ENCODE measurements at regions not wholly inside any gene's neighbourhood (a gene's known extent, or its start where the extent isn't known, plus 50 kb on each side); places are given as distances from the start of the nearest gene placed in this dataset.
"Not testable (repeated sequence)": the region's sequence is repeated elsewhere in the genome, so short reads cannot be mapped to it uniquely, and the experiment has no call there.

DNA sequence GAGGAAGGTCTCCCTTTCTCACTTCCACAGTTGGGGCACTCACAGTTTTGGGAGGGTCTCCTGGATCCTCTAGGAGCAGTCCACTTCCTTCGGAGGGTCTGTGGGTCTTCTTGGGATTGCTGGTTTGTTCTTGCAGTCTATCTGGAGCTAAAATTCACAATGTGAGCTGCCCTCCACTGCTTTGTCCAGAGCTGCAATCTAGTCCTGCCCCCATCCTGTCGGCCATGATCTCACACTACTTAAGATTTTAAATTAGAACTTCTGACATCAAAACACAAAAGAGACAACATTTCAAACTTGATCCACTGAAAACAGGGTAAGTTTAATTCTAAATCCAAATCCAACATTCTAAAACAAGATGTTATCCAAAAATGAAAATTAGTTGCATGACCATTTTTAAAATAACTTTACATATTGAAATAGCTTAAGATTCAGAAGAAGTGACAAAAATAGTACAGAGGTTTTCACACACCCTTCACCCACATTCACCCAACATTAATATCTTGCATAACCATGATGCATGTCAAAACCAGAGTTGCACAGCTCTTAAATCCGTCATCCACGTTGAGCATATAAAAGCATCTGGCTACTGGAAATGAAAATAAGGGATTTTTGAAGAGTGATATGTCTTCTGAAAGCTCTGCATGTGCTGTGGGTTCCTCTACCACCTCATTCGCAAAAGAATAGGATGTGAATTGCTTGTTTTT is 113.7 kb upstream of the EPB41L4A start:
- no peaks in the 10 kb centered on the region for H3K27me3 ChIP-seq (ENCODE audit: control insufficient read depth in 1 of 2, insufficient read depth in 2 of 2, low read length in 2 of 2)
- no peaks in the 10 kb centered on the region for H3K9me3 ChIP-seq (ENCODE audit: control insufficient read depth in 1 of 2, low read length in 2 of 2)
- no peak overlapping the region for H3K4me3 ChIP-seq (ENCODE audit: low read depth in 1 of 2, low read length in 2 of 2)
- H3K4me1 ChIP-seq (ENCODE audit: control insufficient read depth in 1 of 2, insufficient read depth in 2 of 2, low read length in 2 of 2) = peaks cover 0 to 14% of the 10 kb centered on the region in 2 donors
- no peak overlapping the region for H3K9ac ChIP-seq (ENCODE audit: low read depth in 1 of 2, low read length in 2 of 2)
- no peak overlapping the region for H3K27ac ChIP-seq (ENCODE audit: low read depth, low read length)
- H3K36me3 ChIP-seq (ENCODE audit: control insufficient read depth in 1 of 2, insufficient read depth in 2 of 2, low read length in 2 of 2) = no peaks in the 10 kb centered on the region

DNA sequence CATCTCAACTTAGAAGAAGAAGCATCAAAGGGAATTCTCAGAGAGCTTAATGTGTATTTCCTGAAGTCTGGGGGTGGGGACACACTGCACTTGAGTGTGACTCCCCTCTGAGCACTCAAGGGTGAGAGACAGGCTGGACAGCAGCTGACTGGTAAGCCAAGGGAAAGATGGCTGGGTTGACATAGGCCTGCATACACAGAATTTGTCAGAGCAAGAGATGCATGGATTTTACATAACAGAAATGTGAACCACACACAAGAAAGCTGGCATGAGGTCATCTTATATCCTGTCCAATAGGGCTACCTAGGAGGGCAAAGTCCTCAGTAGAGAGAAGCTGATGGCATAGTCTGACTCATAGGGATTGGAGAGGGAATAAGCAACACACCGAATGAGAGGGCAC is 114.3 kb upstream of the EPB41L4A start:
- peaks cover 0 to 14% of the 10 kb centered on the region in 2 donors for H3K4me1 ChIP-seq (ENCODE audit: control insufficient read depth in 1 of 2, insufficient read depth in 2 of 2, low read length in 2 of 2)
- H3K9ac ChIP-seq (ENCODE audit: low read depth in 1 of 2, low read length in 2 of 2) = no peak overlapping the region
- no peaks in the 10 kb centered on the region for H3K36me3 ChIP-seq (ENCODE audit: control insufficient read depth in 1 of 2, insufficient read depth in 2 of 2, low read length in 2 of 2)
- H3K4me3 ChIP-seq (ENCODE audit: low read depth in 1 of 2, low read length in 2 of 2) = no peak overlapping the region
- no peaks in the 10 kb centered on the region for H3K27me3 ChIP-seq (ENCODE audit: control insufficient read depth in 1 of 2, insufficient read depth in 2 of 2, low read length in 2 of 2)
- no peaks in the 10 kb centered on the region for H3K9me3 ChIP-seq (ENCODE audit: control insufficient read depth in 1 of 2, low read length in 2 of 2)
- no peak overlapping the region for H3K27ac ChIP-seq (ENCODE audit: low read depth, low read length)

DNA sequence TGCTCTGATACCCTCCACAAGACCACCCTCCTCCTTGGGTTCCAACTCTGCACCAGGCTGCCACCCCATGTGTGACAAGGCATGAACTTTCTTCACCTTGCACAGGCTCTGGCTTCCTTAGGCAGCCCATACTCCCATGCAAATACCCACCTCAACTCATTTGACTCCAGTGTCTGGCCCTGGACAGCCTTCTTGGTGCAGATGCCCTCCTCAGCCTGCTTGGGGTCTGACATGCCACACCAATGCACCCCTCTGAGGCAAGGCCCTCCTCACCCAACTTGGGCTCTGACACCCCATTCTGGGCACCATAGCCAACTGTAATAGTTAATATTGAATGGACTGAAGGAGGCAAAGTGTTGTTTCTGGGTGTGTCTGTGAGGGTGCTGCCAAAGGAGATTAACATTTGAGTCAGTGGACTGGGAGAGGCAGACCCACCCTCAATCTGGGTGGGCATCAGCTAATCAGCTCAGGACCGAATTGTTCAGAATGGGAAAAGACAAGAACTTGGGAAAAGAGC is 115.0 kb upstream of the EPB41L4A start:
- Histone ChIP-seq H3K4me1 (ENCODE audit: control insufficient read depth in 1 of 2, insufficient read depth in 2 of 2, low read length in 2 of 2) (peaks cover 0 to 14% of the 10 kb centered on the region in 2 donors), H3K27me3 (ENCODE audit: control insufficient read depth in 1 of 2, insufficient read depth in 2 of 2, low read length in 2 of 2) (no peaks in the 10 kb centered on the region), H3K9me3 (ENCODE audit: control insufficient read depth in 1 of 2, low read length in 2 of 2) (no peaks in the 10 kb centered on the region), H3K9ac (ENCODE audit: low read depth in 1 of 2, low read length in 2 of 2) (no peak overlapping the region), H3K4me3 (ENCODE audit: low read depth in 1 of 2, low read length in 2 of 2) (no peak overlapping the region), H3K36me3 (ENCODE audit: control insufficient read depth in 1 of 2, insufficient read depth in 2 of 2, low read length in 2 of 2) (no peaks in the 10 kb centered on the region), H3K27ac (ENCODE audit: low read depth, low read length) (no peak overlapping the region)

DNA sequence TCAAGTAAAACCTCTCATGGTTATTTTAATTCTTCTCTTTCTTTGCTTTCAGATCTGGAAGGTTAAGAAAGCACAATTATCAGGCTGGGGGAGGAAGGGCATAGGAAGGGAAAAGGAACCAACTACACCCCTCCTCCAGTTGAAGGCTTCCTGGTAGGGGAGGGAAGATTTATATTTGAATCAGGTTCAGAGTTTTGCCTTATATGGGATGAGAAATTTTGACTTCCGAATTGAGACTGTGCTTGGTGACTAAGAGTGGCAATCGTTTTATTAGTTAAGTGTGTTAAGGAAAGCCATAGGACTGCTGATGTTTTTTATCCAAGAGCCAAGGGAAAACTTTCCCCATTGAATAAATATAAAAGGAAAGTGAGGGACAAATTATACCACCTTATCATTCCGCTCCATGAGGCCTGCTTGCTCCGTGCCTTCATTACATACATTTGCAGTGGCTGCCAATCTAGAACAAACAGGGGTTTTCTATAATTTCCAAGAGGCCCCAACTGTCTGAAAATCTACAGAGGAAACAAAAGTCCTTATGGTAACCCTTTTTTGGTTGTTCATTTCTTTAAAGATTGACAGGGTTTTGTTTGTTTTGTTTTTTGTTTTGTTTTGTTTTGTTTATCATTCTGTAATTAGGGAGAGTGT is 115.7 kb upstream of the EPB41L4A start:
- no peak overlapping the region for H3K27ac ChIP-seq (ENCODE audit: low read depth, low read length)
- no peaks in the 10 kb centered on the region for H3K9me3 ChIP-seq (ENCODE audit: control insufficient read depth in 1 of 2, low read length in 2 of 2)
- no peak overlapping the region for H3K4me3 ChIP-seq (ENCODE audit: low read depth in 1 of 2, low read length in 2 of 2)
- no peaks in the 10 kb centered on the region for H3K36me3 ChIP-seq (ENCODE audit: control insufficient read depth in 1 of 2, insufficient read depth in 2 of 2, low read length in 2 of 2)
- H3K4me1 ChIP-seq (ENCODE audit: control insufficient read depth in 1 of 2, insufficient read depth in 2 of 2, low read length in 2 of 2) = peaks cover 0 to 14% of the 10 kb centered on the region in 2 donors
- no peaks in the 10 kb centered on the region for H3K27me3 ChIP-seq (ENCODE audit: control insufficient read depth in 1 of 2, insufficient read depth in 2 of 2, low read length in 2 of 2)
- no peak overlapping the region for H3K9ac ChIP-seq (ENCODE audit: low read depth in 1 of 2, low read length in 2 of 2)

DNA sequence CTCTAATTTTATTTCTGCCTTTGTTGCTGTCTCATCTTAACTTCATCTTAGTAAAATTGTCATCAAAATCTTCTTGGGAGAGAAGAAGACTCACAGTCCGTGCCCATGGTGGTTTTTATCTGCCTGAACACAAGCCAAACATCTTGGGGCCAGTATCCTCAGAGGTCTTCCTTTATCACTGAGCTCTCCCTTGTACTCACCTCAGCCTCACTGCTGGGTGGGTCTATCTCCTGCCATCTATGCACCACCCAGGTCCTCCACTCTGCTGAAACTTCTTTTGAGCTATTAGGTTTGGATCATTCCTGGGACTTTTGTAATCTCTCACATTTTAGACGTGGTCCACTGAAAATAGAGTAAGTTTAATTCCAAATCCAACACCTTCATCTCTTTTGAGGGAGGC is 116.3 kb upstream of the EPB41L4A start:
- peaks cover 0 to 14% of the 10 kb centered on the region in 2 donors for H3K4me1 ChIP-seq (ENCODE audit: control insufficient read depth in 1 of 2, insufficient read depth in 2 of 2, low read length in 2 of 2)
- H3K27me3 ChIP-seq (ENCODE audit: control insufficient read depth in 1 of 2, insufficient read depth in 2 of 2, low read length in 2 of 2) = no peaks in the 10 kb centered on the region
- no peaks in the 10 kb centered on the region for H3K9me3 ChIP-seq (ENCODE audit: control insufficient read depth in 1 of 2, low read length in 2 of 2)
- no peak overlapping the region for H3K27ac ChIP-seq (ENCODE audit: low read depth, low read length)
- H3K36me3 ChIP-seq (ENCODE audit: control insufficient read depth in 1 of 2, insufficient read depth in 2 of 2, low read length in 2 of 2) = no peaks in the 10 kb centered on the region
- no peak overlapping the region for H3K4me3 ChIP-seq (ENCODE audit: low read depth in 1 of 2, low read length in 2 of 2)
- H3K9ac ChIP-seq (ENCODE audit: low read depth in 1 of 2, low read length in 2 of 2) = no peak overlapping the region

DNA sequence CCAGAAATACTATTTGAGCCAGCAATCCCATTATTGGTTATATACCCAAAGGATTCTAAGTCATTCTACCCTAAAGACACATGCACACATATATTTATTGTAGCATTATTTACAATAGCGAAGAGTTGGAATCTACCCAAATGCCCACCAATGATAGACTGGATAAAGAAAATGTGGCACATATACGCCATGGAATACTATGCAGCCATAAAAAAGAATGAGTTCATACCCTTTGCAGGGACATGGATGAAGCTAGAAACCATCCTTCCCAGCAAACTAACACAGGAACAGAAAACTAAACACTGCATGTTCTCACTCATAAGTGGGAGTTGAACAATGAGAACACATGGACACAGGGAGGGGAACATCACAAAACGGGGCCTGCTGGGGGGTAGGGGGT is 125.5 kb upstream of the EPB41L4A start:
- not testable (repeated sequence) for H3K9ac ChIP-seq (ENCODE audit: low read depth in 1 of 2, low read length in 2 of 2); H3K27ac ChIP-seq (ENCODE audit: low read depth, low read length); H3K27me3 ChIP-seq (ENCODE audit: control insufficient read depth in 1 of 2, insufficient read depth in 2 of 2, low read length in 2 of 2); H3K4me3 ChIP-seq (ENCODE audit: low read depth in 1 of 2, low read length in 2 of 2); H3K36me3 ChIP-seq (ENCODE audit: control insufficient read depth in 1 of 2, insufficient read depth in 2 of 2, low read length in 2 of 2); H3K4me1 ChIP-seq (ENCODE audit: control insufficient read depth in 1 of 2, insufficient read depth in 2 of 2, low read length in 2 of 2); H3K9me3 ChIP-seq (ENCODE audit: control insufficient read depth in 1 of 2, low read length in 2 of 2)

DNA sequence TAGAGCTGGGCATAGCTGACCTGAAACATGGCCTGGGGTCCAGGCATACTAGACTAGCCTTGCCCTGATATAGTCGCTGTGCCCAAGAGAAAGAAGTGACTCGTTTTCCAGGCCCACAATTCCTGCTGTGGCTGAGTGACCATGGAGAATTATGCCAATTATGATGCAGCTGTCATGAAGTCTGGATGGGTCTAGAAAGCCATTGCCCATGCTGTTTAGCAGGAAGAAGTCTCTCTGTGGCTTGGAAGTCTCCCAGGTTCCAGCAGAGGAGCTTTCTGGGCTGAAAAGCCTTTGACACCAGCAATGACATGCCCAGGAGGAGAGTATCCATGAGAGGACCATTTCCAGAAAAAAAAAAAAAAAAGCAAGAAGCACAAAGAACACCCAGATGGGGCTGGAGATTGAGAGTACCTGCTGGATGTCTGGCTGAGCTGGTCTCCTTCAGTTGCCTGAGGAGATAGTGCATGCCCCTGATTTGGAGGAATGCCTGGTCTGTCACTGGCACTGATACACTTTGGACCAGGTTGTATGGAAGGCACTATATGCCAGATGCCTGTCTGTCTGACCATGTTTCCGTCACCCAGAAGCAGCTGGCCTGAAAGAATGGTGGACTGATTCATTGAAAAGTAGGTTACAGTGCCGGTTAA is 128.0 kb upstream of the EPB41L4A start:
- no peaks in the 10 kb centered on the region for H3K36me3 ChIP-seq (ENCODE audit: control insufficient read depth in 1 of 2, insufficient read depth in 2 of 2, low read length in 2 of 2)
- H3K4me3 ChIP-seq (ENCODE audit: low read depth in 1 of 2, low read length in 2 of 2) = no peak overlapping the region
- no peaks in the 10 kb centered on the region for H3K27me3 ChIP-seq (ENCODE audit: control insufficient read depth in 1 of 2, insufficient read depth in 2 of 2, low read length in 2 of 2)
- H3K9ac ChIP-seq (ENCODE audit: low read depth in 1 of 2, low read length in 2 of 2) = no peak overlapping the region
- H3K9me3 ChIP-seq (ENCODE audit: control insufficient read depth in 1 of 2, low read length in 2 of 2) = no peaks in the 10 kb centered on the region
- no peak overlapping the region for H3K27ac ChIP-seq (ENCODE audit: low read depth, low read length)
- peaks cover 2 to 11% of the 10 kb centered on the region in 2 donors for H3K4me1 ChIP-seq (ENCODE audit: control insufficient read depth in 1 of 2, insufficient read depth in 2 of 2, low read length in 2 of 2)

DNA sequence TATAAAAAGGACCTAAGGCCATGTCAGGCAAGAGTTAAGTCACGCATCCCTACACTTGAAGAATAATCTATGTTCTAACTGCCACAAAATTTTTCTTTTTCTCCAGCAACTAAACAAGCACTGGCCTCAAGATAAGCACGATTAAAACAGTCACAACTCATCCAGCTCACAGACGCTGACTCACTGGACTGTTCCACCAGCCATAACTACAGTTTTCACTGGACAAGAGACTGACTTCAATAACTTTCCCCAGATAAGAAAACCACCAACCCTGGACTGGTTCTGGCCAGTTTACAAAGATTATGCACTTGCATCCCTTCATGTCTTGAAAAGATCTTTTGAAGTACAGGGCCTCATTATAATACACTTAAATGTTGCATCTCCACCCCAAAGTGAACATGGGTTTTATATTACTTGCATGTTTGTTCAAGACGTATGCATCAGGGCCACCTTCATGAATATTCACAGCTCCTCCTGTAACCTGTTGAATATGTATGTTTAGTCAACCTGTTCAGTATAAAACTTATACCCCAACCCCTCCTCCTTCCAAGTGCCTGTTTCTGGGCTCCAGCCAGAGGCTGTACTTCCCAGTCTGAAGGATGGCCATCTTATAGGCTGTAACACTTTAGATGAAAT is 129.3 kb upstream of the EPB41L4A start:
- Histone ChIP-seq H3K4me3 (ENCODE audit: low read depth in 1 of 2, low read length in 2 of 2) (no peak overlapping the region), H3K4me1 (ENCODE audit: control insufficient read depth in 1 of 2, insufficient read depth in 2 of 2, low read length in 2 of 2) (peaks cover 5 to 12% of the 10 kb centered on the region in 2 donors), H3K27ac (ENCODE audit: low read depth, low read length) (no peak overlapping the region), H3K9ac (ENCODE audit: low read depth in 1 of 2, low read length in 2 of 2) (no peak overlapping the region), H3K36me3 (ENCODE audit: control insufficient read depth in 1 of 2, insufficient read depth in 2 of 2, low read length in 2 of 2) (no peaks in the 10 kb centered on the region), H3K27me3 (ENCODE audit: control insufficient read depth in 1 of 2, insufficient read depth in 2 of 2, low read length in 2 of 2) (no peaks in the 10 kb centered on the region), H3K9me3 (ENCODE audit: control insufficient read depth in 1 of 2, low read length in 2 of 2) (no peaks in the 10 kb centered on the region)

DNA sequence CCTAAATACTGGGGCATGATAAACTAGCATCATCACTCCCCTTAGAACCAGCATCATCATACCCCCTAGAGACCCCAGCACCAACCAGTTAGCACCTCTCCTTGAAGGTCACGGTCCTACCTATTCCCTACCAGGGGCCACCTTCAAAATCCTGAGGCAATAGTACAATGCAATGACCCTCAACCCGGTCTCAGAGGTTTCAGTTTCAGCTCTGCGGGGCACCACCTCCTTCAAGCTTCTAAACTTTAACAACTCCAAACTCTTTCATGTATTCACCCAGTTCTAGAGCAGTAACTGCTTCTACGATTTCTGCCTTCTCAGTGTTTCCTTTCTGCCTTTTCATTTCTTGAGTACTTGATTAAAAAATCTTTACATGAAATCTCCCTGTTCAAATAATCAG is 130.1 kb upstream of the EPB41L4A start:
- Histone ChIP-seq H3K27ac (ENCODE audit: low read depth, low read length) (no peak overlapping the region), H3K4me1 (ENCODE audit: control insufficient read depth in 1 of 2, insufficient read depth in 2 of 2, low read length in 2 of 2) (peaks cover 5 to 12% of the 10 kb centered on the region in 2 donors), H3K36me3 (ENCODE audit: control insufficient read depth in 1 of 2, insufficient read depth in 2 of 2, low read length in 2 of 2) (no peaks in the 10 kb centered on the region), H3K9ac (ENCODE audit: low read depth in 1 of 2, low read length in 2 of 2) (no peak overlapping the region), H3K27me3 (ENCODE audit: control insufficient read depth in 1 of 2, insufficient read depth in 2 of 2, low read length in 2 of 2) (no peaks in the 10 kb centered on the region), H3K9me3 (ENCODE audit: control insufficient read depth in 1 of 2, low read length in 2 of 2) (no peaks in the 10 kb centered on the region), H3K4me3 (ENCODE audit: low read depth in 1 of 2, low read length in 2 of 2) (no peak overlapping the region)
